Prostate gland (tissue), 2 donors: ENCODE measurements at regions not wholly inside any gene's neighbourhood (a gene's known extent, or its start where the extent isn't known, plus 50 kb on each side); places are given as distances from the start of the nearest gene placed in this dataset.

Experiments
- CTCF ChIP-seq, 4 experiments: fragments of 200-600 bp in 2 of 4; fragments of 450-650 bp in 2 of 4; sonication (generic) in 2 of 4; IDR thresholded peaks; 1 replicate in 3 of 4; 2 replicates in 1 of 4; pipeline ENCODE4 v1.5.1; 2016 to 2019; ENCODE audit warnings: antibody characterized with exemption in 4 of 4, mild to moderate bottlenecking in 2 of 4, moderate library complexity in 2 of 4
- POLR2A ChIP-seq: fragments of 450-650 bp; IDR thresholded peaks from one replicate; pipeline ENCODE4 v1.6.1; 2016; ENCODE audit warnings: antibody characterized with exemption, mild to moderate bottlenecking

DNA sequence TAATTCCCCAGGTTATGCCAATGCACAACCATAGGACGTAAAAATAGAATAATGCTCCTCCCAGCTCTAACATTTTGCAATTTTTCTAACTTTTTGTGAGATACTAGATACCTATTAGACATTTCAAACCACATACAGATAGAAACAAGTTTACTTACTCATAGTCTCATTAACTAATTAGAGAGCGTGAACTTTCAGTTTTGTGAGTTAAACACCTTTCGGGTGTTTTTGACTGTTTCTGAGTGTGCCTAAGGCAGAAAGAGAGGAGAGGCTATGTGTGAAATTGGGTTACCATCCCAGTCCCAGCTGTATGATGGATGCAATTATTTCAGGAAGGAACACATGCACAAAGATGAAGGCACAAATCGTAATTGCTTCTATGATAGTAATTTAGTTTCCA is 300.4 kb upstream of the POU1F1 start:
- TF ChIP-seq CTCF (IDR thresholded peaks at IDR 0.05): no peak
- no peak for TF ChIP-seq POLR2A
